ENCODE measurements at regions not wholly inside any gene's neighbourhood (a gene's known extent, or its start where the extent isn't known, plus 50 kb on each side); places are given as distances from the start of the nearest gene placed in this dataset.

GRCh38 chr11:129270446-129270845 lies 78.3 kb upstream of the ARHGAP32 start:
- Histone ChIP-seq H3K27me3 (ENCODE audit: insufficient read depth, poor library complexity, severe bottlenecking) (no peaks in the 10 kb centered on the region), H3K4me1 (ENCODE audit: insufficient read depth, poor library complexity, severe bottlenecking) (no peaks in the 10 kb centered on the region), H3K9me3 (ENCODE audit: severe bottlenecking) (no peaks in the 10 kb centered on the region), H3K36me3 (ENCODE audit: low read depth) (no peaks in the 10 kb centered on the region), H3K4me3 (ENCODE audit: severe bottlenecking) (no peak overlapping the region), H3K27ac (ENCODE audit: poor library complexity, severe bottlenecking) (no peak overlapping the region)
- TF ChIP-seq, protein P1, sequence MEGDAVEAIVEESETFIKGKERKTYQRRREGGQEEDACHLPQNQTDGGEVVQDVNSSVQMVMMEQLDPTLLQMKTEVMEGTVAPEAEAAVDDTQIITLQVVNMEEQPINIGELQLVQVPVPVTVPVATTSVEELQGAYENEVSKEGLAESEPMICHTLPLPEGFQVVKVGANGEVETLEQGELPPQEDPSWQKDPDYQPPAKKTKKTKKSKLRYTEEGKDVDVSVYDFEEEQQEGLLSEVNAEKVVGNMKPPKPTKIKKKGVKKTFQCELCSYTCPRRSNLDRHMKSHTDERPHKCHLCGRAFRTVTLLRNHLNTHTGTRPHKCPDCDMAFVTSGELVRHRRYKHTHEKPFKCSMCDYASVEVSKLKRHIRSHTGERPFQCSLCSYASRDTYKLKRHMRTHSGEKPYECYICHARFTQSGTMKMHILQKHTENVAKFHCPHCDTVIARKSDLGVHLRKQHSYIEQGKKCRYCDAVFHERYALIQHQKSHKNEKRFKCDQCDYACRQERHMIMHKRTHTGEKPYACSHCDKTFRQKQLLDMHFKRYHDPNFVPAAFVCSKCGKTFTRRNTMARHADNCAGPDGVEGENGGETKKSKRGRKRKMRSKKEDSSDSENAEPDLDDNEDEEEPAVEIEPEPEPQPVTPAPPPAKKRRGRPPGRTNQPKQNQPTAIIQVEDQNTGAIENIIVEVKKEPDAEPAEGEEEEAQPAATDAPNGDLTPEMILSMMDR (IDR thresholded peaks at IDR 0.05; ENCODE audit: poor library complexity, severe bottlenecking) = no peak
- ATAC-seq (ENCODE audit: low read depth) (no peak), DNase-seq (ENCODE audit: low spot score) (no peak)

DNA sequence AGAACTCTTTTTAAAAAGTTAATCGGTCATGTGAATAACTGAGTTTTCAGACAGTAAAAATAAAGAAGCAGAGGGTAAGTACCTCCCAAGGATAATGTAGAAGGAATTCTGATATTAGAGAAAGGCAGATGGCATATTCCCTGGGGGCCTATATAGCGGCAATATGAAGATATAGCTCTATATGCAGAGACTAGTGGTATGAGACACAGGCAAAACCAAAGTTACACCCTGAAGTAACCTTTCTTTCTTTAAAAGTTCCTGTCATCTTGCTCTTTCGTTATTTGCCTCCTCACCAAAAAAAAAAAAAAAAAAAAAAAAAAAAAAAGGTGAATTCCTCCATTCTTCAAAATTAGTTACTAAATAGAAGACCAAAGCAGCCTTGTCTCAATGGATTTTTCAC lies 76.2 kb upstream of the ARHGAP32 start:
- ATAC-seq (ENCODE audit: low read depth) (no peak), DNase-seq (ENCODE audit: low spot score) (no peak)
- Histone ChIP-seq H3K27me3 (ENCODE audit: insufficient read depth, poor library complexity, severe bottlenecking) (no peaks in the 10 kb centered on the region), H3K36me3 (ENCODE audit: low read depth) (no peaks in the 10 kb centered on the region), H3K27ac (ENCODE audit: poor library complexity, severe bottlenecking) (no peak overlapping the region), H3K4me3 (ENCODE audit: severe bottlenecking) (no peak overlapping the region), H3K9me3 (ENCODE audit: severe bottlenecking) (no peaks in the 10 kb centered on the region), H3K4me1 (ENCODE audit: insufficient read depth, poor library complexity, severe bottlenecking) (no peaks in the 10 kb centered on the region)
- TF ChIP-seq, protein P1 (IDR thresholded peaks at IDR 0.05; ENCODE audit: poor library complexity, severe bottlenecking) = no peak

GRCh38 chr11:129267716-129268115 lies 75.6 kb upstream of the ARHGAP32 start:
- no peaks in the 10 kb centered on the region for H3K9me3 ChIP-seq (ENCODE audit: severe bottlenecking)
- H3K4me1 ChIP-seq (ENCODE audit: insufficient read depth, poor library complexity, severe bottlenecking) = no peaks in the 10 kb centered on the region
- H3K27me3 ChIP-seq (ENCODE audit: insufficient read depth, poor library complexity, severe bottlenecking) = no peaks in the 10 kb centered on the region
- H3K27ac ChIP-seq (ENCODE audit: poor library complexity, severe bottlenecking) = no peak overlapping the region
- DNase-seq (ENCODE audit: low spot score) (no peak), ATAC-seq (ENCODE audit: low read depth) (no peak)
- TF ChIP-seq, protein P1 (IDR thresholded peaks at IDR 0.05; ENCODE audit: poor library complexity, severe bottlenecking) = no peak
- H3K36me3 ChIP-seq (ENCODE audit: low read depth) = no peaks in the 10 kb centered on the region
- H3K4me3 ChIP-seq (ENCODE audit: severe bottlenecking) = no peak overlapping the region

GRCh38 chr11:129266536-129266935 lies 74.4 kb upstream of the ARHGAP32 start:
- DNase-seq (ENCODE audit: low spot score) (no peak), ATAC-seq (ENCODE audit: low read depth) (no peak)
- H3K27me3 ChIP-seq (ENCODE audit: insufficient read depth, poor library complexity, severe bottlenecking) = no peaks in the 10 kb centered on the region
- H3K4me1 ChIP-seq (ENCODE audit: insufficient read depth, poor library complexity, severe bottlenecking) = no peaks in the 10 kb centered on the region
- H3K27ac ChIP-seq (ENCODE audit: poor library complexity, severe bottlenecking) = no peak overlapping the region
- no peaks in the 10 kb centered on the region for H3K9me3 ChIP-seq (ENCODE audit: severe bottlenecking)
- H3K36me3 ChIP-seq (ENCODE audit: low read depth) = no peaks in the 10 kb centered on the region
- TF ChIP-seq, protein P1 (IDR thresholded peaks at IDR 0.05; ENCODE audit: poor library complexity, severe bottlenecking) = no peak
- H3K4me3 ChIP-seq (ENCODE audit: severe bottlenecking) = no peak overlapping the region

DNA sequence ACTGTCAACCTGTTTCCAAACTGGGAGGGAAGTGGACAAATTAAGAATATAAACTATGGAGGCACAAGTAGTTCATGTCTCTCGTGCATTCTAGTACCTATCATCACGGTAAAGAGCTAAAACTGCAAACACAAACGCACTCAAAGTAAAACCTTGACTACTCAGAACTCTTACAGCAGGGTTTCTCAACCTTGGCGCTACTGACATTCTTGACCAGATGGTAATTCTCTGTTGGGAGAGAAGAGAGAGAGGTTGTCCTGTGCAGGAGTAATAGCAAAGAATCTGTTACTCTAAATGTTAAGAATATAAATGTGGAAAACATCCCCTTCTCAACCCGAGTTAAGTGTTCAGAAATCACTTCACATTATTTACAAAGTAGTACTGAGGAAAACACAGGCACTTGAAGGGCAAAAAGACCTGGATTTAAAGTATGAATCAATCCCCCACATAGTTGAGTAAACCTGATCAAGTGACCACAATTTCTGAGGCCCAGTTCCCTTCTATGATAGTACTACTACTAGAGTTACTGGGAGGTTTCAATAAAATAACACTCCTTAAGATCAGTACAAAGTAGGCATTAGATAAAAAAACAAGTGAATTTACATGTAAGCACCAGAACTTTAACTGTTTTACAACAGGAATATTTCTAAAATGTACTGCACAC lies 73.1 kb upstream of the ARHGAP32 start:
- no peak for DNase-seq (ENCODE audit: low spot score)
- no peaks in the 10 kb centered on the region for H3K4me1 ChIP-seq (ENCODE audit: insufficient read depth, poor library complexity, severe bottlenecking)
- no peaks in the 10 kb centered on the region for H3K36me3 ChIP-seq (ENCODE audit: low read depth)
- no peaks in the 10 kb centered on the region for H3K9me3 ChIP-seq (ENCODE audit: severe bottlenecking)
- no peak overlapping the region for H3K27ac ChIP-seq (ENCODE audit: poor library complexity, severe bottlenecking)
- no peak for ATAC-seq (ENCODE audit: low read depth)
- no peak overlapping the region for H3K4me3 ChIP-seq (ENCODE audit: severe bottlenecking)
- H3K27me3 ChIP-seq (ENCODE audit: insufficient read depth, poor library complexity, severe bottlenecking) = no peaks in the 10 kb centered on the region
- TF ChIP-seq, protein P1 (IDR thresholded peaks at IDR 0.05; ENCODE audit: poor library complexity, severe bottlenecking) = no peak
